GM19455 (cell line): ENCODE measurements at regions not wholly inside any gene's neighbourhood (a gene's known extent, or its start where the extent isn't known, plus 50 kb on each side); places are given as distances from the start of the nearest gene placed in this dataset.

Experiments
- ATAC-seq: cut with Tn5 transposase; IDR thresholded peaks from one replicate; pipeline ENCODE4 v1.9.1; 2021; ENCODE audit not compliant: unreplicated experiment

- no peak for ATAC-seq
Observed at GRCh38 chr22:48264586-48264985, 1502.1 kb downstream of the TBC1D22A start.

- ATAC-seq, result no peak
Observed at GRCh38 chr22:48263791-48264351, 1501.4 kb downstream of the TBC1D22A start.

- no peak for ATAC-seq
Observed at GRCh38 chr22:48263431-48263765, 1500.9 kb downstream of the TBC1D22A start.

- ATAC-seq, result no peak
Observed at GRCh38 chr22:48262596-48263430, 1500.4 kb downstream of the TBC1D22A start.

- no peak for ATAC-seq
Observed at GRCh38 chr22:48261706-48262105, 1499.3 kb downstream of the TBC1D22A start.

- no peak for ATAC-seq
Observed at GRCh38 chr22:48261048-48261621, 1498.7 kb downstream of the TBC1D22A start.

GRCh38 chr22:48259991-48260670, 1497.7 kb downstream of the TBC1D22A start:
- no peak for ATAC-seq

- ATAC-seq, result no peak
Observed at GRCh38 chr22:48258811-48259210, 1496.4 kb downstream of the TBC1D22A start.

GRCh38 chr22:48258064-48258701, 1495.7 kb downstream of the TBC1D22A start:
- no peak for ATAC-seq

- ATAC-seq, result no peak
Observed at GRCh38 chr22:48257685-48258055, 1495.2 kb downstream of the TBC1D22A start.

- ATAC-seq, result no peak
Observed at GRCh38 chr22:48256776-48257684, 1494.6 kb downstream of the TBC1D22A start.

- no peak for ATAC-seq
Observed at GRCh38 chr22:48256041-48256739, 1493.7 kb downstream of the TBC1D22A start.

GRCh38 chr22:48254311-48254873, 1491.9 kb downstream of the TBC1D22A start:
- ATAC-seq, result no peak

GRCh38 chr22:48253573-48253972, 1491.1 kb downstream of the TBC1D22A start:
- no peak for ATAC-seq

- ATAC-seq, result no peak
Observed at GRCh38 chr22:48253136-48253535, 1490.7 kb downstream of the TBC1D22A start.

GRCh38 chr22:48251629-48252028, 1489.2 kb downstream of the TBC1D22A start:
- ATAC-seq, result no peak

- no peak for ATAC-seq
Observed at GRCh38 chr22:48250937-48251530, 1488.6 kb downstream of the TBC1D22A start.

- no peak for ATAC-seq
Observed at GRCh38 chr22:48250286-48250895, 1487.9 kb downstream of the TBC1D22A start.
